Stimulated activated naive B cell treated with anti-CD40 and anti-IgM and Interleukin-4, amounts not matched to agents 10 μg/mL and 1 μg/mL and 100 μg/mL, for 72 hours (primary cell): ENCODE measurements at regions not wholly inside any gene's neighbourhood (a gene's known extent, or its start where the extent isn't known, plus 50 kb on each side); places are given as distances from the start of the nearest gene placed in this dataset.
A peak's percentile ranks its signal among the peaks of the same experiment; 100 is the strongest.

Source experiments
- ATAC-seq, 2 donors: fragments of 150-1000 bp; cut with Tn5 transposase; replicated peaks; 2 replicates each; pipeline ENCODE4 v1.10.0; 2021; ENCODE audit warnings: moderate library complexity in 1 of 2
- DNase-seq: peaks from one replicate; pipeline ENCODE4 v3.0.0; 2021
- H3K27ac Mint-ChIP-seq: one replicate; pipeline ENCODE4 v1.8.0; 2022; ENCODE audit warnings: mild to moderate bottlenecking, mixed read lengths
- H3K27me3 Mint-ChIP-seq, 2 donors: one replicate each; pipeline ENCODE4 v1.8.0; 2022; ENCODE audit warnings: mixed read lengths in 2 of 2
- H3K36me3 Mint-ChIP-seq, 2 donors: one replicate each; pipeline ENCODE4 v1.8.0; 2022; ENCODE audit warnings: mixed read lengths in 2 of 2, mild to moderate bottlenecking in 1 of 2
- H3K4me1 Mint-ChIP-seq, 2 donors: one replicate each; pipeline ENCODE4 v1.8.0; 2022; ENCODE audit warnings: mixed read lengths in 2 of 2, mild to moderate bottlenecking in 1 of 2
- H3K4me3 Mint-ChIP-seq, 2 donors: one replicate each; pipeline ENCODE4 v1.8.0; 2022; ENCODE audit warnings: mild to moderate bottlenecking in 2 of 2, mixed read lengths in 2 of 2, moderate library complexity in 1 of 2
- H3K9me3 Mint-ChIP-seq, 2 donors: one replicate each; pipeline ENCODE4 v1.8.0; 2022; ENCODE audit warnings: mixed read lengths in 2 of 2, mild to moderate bottlenecking in 1 of 2

DNA sequence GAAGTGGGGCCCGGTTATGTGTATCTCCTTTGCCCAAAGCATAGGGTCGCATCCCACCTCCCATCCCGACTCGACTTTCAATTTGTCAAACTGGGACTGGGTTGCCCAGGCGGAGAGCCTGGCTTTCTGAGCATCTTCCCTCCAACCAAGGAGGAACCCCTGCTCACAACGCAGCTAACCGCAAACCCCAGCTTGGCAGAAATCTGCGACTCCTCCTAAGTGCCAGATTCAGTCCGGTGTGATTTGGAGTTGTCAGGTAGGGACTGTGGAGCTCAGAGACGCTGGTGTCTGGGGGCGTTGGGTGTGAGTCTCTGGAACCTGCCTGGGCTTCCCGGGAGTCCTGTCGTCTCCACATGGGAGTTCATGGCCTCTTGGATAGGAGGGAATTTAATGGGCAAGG is 1126.7 kb downstream of the AACS start:
- H3K36me3 Mint-ChIP-seq = peaks cover 0 to 4% of the 10 kb centered on the region in 2 donors
- H3K9me3 Mint-ChIP-seq = peaks cover 0 to 6% of the 10 kb centered on the region in 2 donors
- no peak overlapping the region for H3K27ac Mint-ChIP-seq
- no peak overlapping the region for H3K4me3 Mint-ChIP-seq
- no peak for ATAC-seq
- peaks cover 14 to 30% of the 10 kb centered on the region in 2 donors for H3K27me3 Mint-ChIP-seq
- DNase-seq = no peak
- H3K4me1 Mint-ChIP-seq = no peaks in the 10 kb centered on the region

DNA sequence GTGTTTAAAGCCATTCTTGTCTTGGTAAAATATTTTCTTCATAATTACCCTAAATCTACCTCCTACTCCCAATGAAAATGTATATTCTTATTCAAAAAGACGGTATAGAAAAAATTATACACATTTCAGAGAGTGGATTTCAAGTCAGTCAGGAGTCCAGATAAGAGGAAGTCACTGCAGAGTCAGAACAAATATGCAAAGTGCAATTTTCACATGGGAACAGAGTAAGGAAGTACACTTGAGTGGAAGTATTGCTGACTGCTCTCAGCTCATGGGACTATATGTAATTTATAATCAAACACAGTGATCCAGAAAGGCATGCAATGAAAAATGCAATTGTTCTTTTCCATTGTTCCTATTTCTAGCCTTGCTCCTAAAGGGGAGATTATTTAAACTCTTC is 1128.0 kb downstream of the AACS start:
- ATAC-seq (no peak), DNase-seq (no peak)
- no peak overlapping the region for H3K27ac Mint-ChIP-seq
- peaks cover 14 to 25% of the 10 kb centered on the region in 2 donors for H3K27me3 Mint-ChIP-seq
- no peaks in the 10 kb centered on the region for H3K4me1 Mint-ChIP-seq
- H3K4me3 Mint-ChIP-seq = no peak overlapping the region
- peaks cover 0 to 4% of the 10 kb centered on the region in 2 donors for H3K36me3 Mint-ChIP-seq
- peaks cover 0 to 6% of the 10 kb centered on the region in 2 donors for H3K9me3 Mint-ChIP-seq

- Mint-ChIP-seq H3K9me3 (peaks cover 0 to 6% of the 10 kb centered on the region in 2 donors), H3K36me3 (no peaks in the 10 kb centered on the region), H3K27me3 (peaks cover 0 to 7% of the 10 kb centered on the region in 2 donors), H3K4me3 (no peak overlapping the region), H3K27ac (no peak overlapping the region), H3K4me1 (no peaks in the 10 kb centered on the region)
- ATAC-seq (no peak), DNase-seq (no peak)
Observed at GRCh38 chr12:126196263-126196662, 1131.0 kb downstream of the AACS start.

GRCh38 chr12:126198516-126198915 is 1133.3 kb downstream of the AACS start:
- H3K36me3 Mint-ChIP-seq = no peaks in the 10 kb centered on the region
- no peaks in the 10 kb centered on the region for H3K27me3 Mint-ChIP-seq
- H3K4me1 Mint-ChIP-seq = no peaks in the 10 kb centered on the region
- peaks cover 0 to 5% of the 10 kb centered on the region in 2 donors for H3K9me3 Mint-ChIP-seq
- ATAC-seq (no peak), DNase-seq (no peak)
- no peak overlapping the region for H3K4me3 Mint-ChIP-seq
- H3K27ac Mint-ChIP-seq = no peak overlapping the region

GRCh38 chr12:126198966-126199692 is 1133.9 kb downstream of the AACS start:
- ATAC-seq (no peak), DNase-seq (no peak)
- Mint-ChIP-seq H3K4me3 (no peak overlapping the region), H3K36me3 (no peaks in the 10 kb centered on the region), H3K27me3 (no peaks in the 10 kb centered on the region), H3K27ac (no peak overlapping the region), H3K4me1 (no peaks in the 10 kb centered on the region), H3K9me3 (peaks cover 0 to 3% of the 10 kb centered on the region in 2 donors)

- H3K27ac Mint-ChIP-seq = no peak overlapping the region
- ATAC-seq (peak; percentile 41 to 51), DNase-seq (no peak)
- no peaks in the 10 kb centered on the region for H3K36me3 Mint-ChIP-seq
- H3K4me3 Mint-ChIP-seq = no peak overlapping the region
- H3K4me1 Mint-ChIP-seq = no peaks in the 10 kb centered on the region
- peaks cover 0 to 4% of the 10 kb centered on the region in 2 donors for H3K9me3 Mint-ChIP-seq
- H3K27me3 Mint-ChIP-seq = no peaks in the 10 kb centered on the region
Observed at GRCh38 chr12:126201981-126202537, 1136.8 kb downstream of the AACS start.

DNA sequence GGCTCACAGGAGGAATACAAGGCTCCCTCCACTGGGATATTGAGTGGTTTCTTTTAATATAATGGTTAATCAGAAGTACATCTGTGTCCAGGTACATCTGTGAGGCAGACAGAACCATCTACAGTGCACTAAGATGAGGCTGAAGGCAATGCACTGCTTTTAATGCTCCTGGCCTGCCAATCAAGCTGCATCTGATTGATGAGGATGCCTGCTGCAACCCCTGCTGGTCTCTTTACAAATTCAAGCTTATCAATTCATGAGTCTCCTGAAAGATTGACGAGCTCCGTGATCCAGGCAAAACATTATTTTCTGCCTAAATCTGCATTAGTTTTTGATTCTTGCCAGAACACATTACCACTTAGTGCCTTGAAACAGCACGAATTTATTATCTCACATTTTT is 1139.1 kb downstream of the AACS start:
- Mint-ChIP-seq H3K27ac (no peak overlapping the region), H3K4me1 (no peaks in the 10 kb centered on the region), H3K27me3 (no peaks in the 10 kb centered on the region), H3K9me3 (peaks cover 0 to 4% of the 10 kb centered on the region in 2 donors), H3K36me3 (no peaks in the 10 kb centered on the region), H3K4me3 (no peak overlapping the region)
- DNase-seq (no peak), ATAC-seq (no peak)

GRCh38 chr12:126210026-126210425 is 1144.8 kb downstream of the AACS start:
- ATAC-seq (no peak), DNase-seq (no peak)
- Mint-ChIP-seq H3K27me3 (no peaks in the 10 kb centered on the region), H3K27ac (no peak overlapping the region), H3K9me3 (peaks cover 0 to 4% of the 10 kb centered on the region in 2 donors), H3K4me1 (no peaks in the 10 kb centered on the region), H3K36me3 (no peaks in the 10 kb centered on the region), H3K4me3 (no peak overlapping the region)

- Mint-ChIP-seq H3K27ac (no peak overlapping the region), H3K4me1 (no peaks in the 10 kb centered on the region), H3K9me3 (peaks cover 0 to 4% of the 10 kb centered on the region in 2 donors), H3K36me3 (no peaks in the 10 kb centered on the region), H3K4me3 (no peak overlapping the region), H3K27me3 (no peaks in the 10 kb centered on the region)
- no peak for DNase-seq
- no peak for ATAC-seq
Observed at GRCh38 chr12:126210448-126210847, 1145.2 kb downstream of the AACS start.

DNA sequence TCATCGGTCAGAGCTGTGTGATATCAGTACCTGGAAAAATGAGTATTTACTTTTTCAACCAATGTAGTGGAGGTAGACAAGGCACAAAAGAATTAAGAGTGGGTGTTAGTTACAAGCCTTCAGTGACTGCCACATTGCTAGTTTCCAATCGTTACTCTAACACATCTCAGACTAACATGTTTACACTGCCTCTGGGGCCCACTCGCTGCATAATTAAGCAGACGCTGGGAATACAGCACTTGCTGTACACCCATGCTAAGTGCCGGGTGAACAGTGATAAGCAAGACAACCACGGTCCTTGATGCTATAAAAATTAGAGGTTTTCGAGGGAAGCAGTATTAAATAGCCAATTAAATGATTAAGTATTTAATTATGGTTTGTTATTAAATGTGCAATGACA is 1147.6 kb downstream of the AACS start:
- no peaks in the 10 kb centered on the region for H3K9me3 Mint-ChIP-seq

GRCh38 chr12:126218697-126219096 is 1153.5 kb downstream of the AACS start:
- Mint-ChIP-seq H3K27ac (no peak overlapping the region), H3K27me3 (no peaks in the 10 kb centered on the region), H3K9me3 (no peaks in the 10 kb centered on the region), H3K4me1 (no peaks in the 10 kb centered on the region), H3K36me3 (no peaks in the 10 kb centered on the region), H3K4me3 (no peak overlapping the region)
- ATAC-seq (no peak), DNase-seq (no peak)

More for the DNA sequence above, 1147.6 kb downstream of the AACS start:
- DNase-seq (no peak), ATAC-seq (no peak)
- Mint-ChIP-seq H3K27ac (no peak overlapping the region), H3K4me3 (no peak overlapping the region), H3K4me1 (no peaks in the 10 kb centered on the region), H3K27me3 (no peaks in the 10 kb centered on the region), H3K36me3 (no peaks in the 10 kb centered on the region)

DNA sequence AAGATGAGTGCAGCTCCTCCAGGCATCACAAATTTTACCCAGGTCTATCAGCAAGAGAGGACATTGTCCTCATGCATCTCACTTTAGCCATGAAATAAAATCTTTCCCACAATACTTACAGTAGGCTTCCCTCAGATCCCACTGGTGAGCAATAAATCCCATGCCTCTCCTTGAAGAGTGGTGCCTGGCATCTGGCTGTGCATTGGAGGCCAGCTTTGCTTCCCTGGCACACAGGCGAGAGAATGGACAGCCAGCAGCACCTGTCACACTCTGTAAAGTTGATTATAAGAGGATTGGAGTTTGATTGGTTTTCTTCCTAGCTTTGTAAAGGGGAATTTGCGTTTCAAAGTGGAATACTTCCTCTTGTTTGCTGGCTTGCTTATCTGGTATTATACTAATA is 1153.9 kb downstream of the AACS start:
- Mint-ChIP-seq H3K9me3 (no peaks in the 10 kb centered on the region), H3K4me3 (no peak overlapping the region), H3K27ac (no peak overlapping the region), H3K27me3 (no peaks in the 10 kb centered on the region), H3K4me1 (no peaks in the 10 kb centered on the region), H3K36me3 (no peaks in the 10 kb centered on the region)
- no peak for ATAC-seq
- no peak for DNase-seq

- Mint-ChIP-seq H3K27ac (no peak overlapping the region), H3K9me3 (no peaks in the 10 kb centered on the region), H3K27me3 (no peaks in the 10 kb centered on the region), H3K36me3 (no peaks in the 10 kb centered on the region), H3K4me3 (no peak overlapping the region), H3K4me1 (no peaks in the 10 kb centered on the region)
- no peak for DNase-seq
- no peak for ATAC-seq
Observed at GRCh38 chr12:126219654-126220279, 1154.5 kb downstream of the AACS start.

DNA sequence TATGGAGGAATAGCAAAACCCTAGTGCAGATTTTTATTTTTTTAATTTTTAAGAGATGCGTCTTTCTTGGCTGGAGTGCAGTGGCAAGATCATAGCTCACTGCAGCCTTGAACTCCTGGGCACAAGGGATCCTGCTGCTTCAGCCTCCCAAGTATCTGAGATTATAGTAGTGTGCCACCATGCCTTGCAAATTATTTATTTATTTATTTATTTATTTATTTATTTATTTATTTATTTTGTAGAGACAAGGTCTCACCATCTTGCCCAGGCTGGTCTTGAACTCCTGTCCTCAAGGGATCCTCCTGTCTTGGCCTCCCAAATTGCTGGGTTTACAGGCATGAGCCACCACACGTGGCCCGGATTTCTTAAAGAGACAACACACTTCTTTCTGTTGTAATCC is 1158.8 kb downstream of the AACS start:
- ATAC-seq (no peak), DNase-seq (no peak)
- Mint-ChIP-seq H3K27ac (no peak overlapping the region), H3K9me3 (peaks cover 9% of the 10 kb centered on the region in 2 donors), H3K4me1 (no peaks in the 10 kb centered on the region), H3K36me3 (no peaks in the 10 kb centered on the region), H3K27me3 (no peaks in the 10 kb centered on the region), H3K4me3 (no peak overlapping the region)

- Mint-ChIP-seq H3K4me1 (no peaks in the 10 kb centered on the region), H3K4me3 (no peak overlapping the region), H3K9me3 (peaks cover 9 to 13% of the 10 kb centered on the region in 2 donors), H3K27ac (no peak overlapping the region), H3K36me3 (no peaks in the 10 kb centered on the region), H3K27me3 (no peaks in the 10 kb centered on the region)
- DNase-seq (no peak), ATAC-seq (no peak)
Observed at GRCh38 chr12:126228936-126229335, 1163.7 kb downstream of the AACS start.
